ENCODE measurements at regions not wholly inside any gene's neighbourhood (a gene's known extent, or its start where the extent isn't known, plus 50 kb on each side); places are given as distances from the start of the nearest gene placed in this dataset.

GRCh38 chr1:58096714-58097113 lies 449.8 kb downstream of the OMA1 start:
- ATAC-seq (ENCODE audit: low read depth), result no peak
- H3K27me3 Mint-ChIP-seq, result no peaks in the 10 kb centered on the region
- Histone ChIP-seq H3K36me3 (replicated peaks in 1 of 2; ENCODE audit: control extremely low read depth in 1 of 2, control insufficient read depth in 1 of 2, extremely low read depth in 1 of 2, insufficient read depth in 2 of 2, low read length in 1 of 2) (no peaks in the 10 kb centered on the region), H3K27me3 (replicated peaks in 1 of 4; ENCODE audit: control extremely low read depth in 1 of 4, control insufficient read depth in 3 of 4, insufficient read depth in 4 of 4, low read length in 3 of 4) (no peaks in the 10 kb centered on the region), H3K27ac (ENCODE audit: low read length in 2 of 2) (no peak overlapping the region), H3K4me1 (ENCODE audit: control insufficient read depth in 2 of 2, insufficient read depth in 2 of 2, low read length in 2 of 2) (no peaks in the 10 kb centered on the region), H3K9me3 (ENCODE audit: control extremely low read depth in 1 of 3, control insufficient read depth in 2 of 3, insufficient read depth in 1 of 3, low read length in 2 of 3) (no peaks in the 10 kb centered on the region), H3K79me2 (ENCODE audit: control insufficient read depth, insufficient read depth, low read length) (no peaks in the 10 kb centered on the region), H3K9ac (ENCODE audit: low read length) (no peak overlapping the region), H3K4me2 (replicated peaks; ENCODE audit: low read depth, low read length, poor library complexity, severe bottlenecking) (no peak overlapping the region), H4K20me1 (ENCODE audit: control insufficient read depth, insufficient read depth, low read length, poor library complexity, severe bottlenecking) (no peaks in the 10 kb centered on the region), H2AFZ (ENCODE audit: insufficient read depth, low read depth, low read length, poor library complexity, severe bottlenecking) (no peak overlapping the region), H3K4me3 (ENCODE audit: control extremely low read depth in 1 of 5, extremely low read depth in 1 of 5, insufficient read depth in 1 of 5, low read depth in 2 of 5, low read length in 4 of 5) (no peak overlapping the region)
- no peak for TF ChIP-seq CTCF (IDR thresholded peaks at IDR 0.05)
- TF ChIP-seq EZH2 (IDR thresholded peaks at IDR 0.05; ENCODE audit: borderline replicate concordance, insufficient read depth, low read depth, low read length, poor library complexity, severe bottlenecking), result no peak
- intact Hi-C loops (cut with micrococcal nuclease), result no loop called here
- H3K27ac Mint-ChIP-seq, result no peak overlapping the region
- no peak overlapping the region for H3K4me3 Mint-ChIP-seq
- no peak for DNase-seq
- ChIA-PET CTCF (no interaction called here), POLR2A (no interaction called here)
- 78% methylated on average over 1 of the region's 2 CpGs for WGBS (ENCODE audit: insufficient coverage)
- H3K4me1 Mint-ChIP-seq, result no peaks in the 10 kb centered on the region
- no peaks in the 10 kb centered on the region for H3K9me3 Mint-ChIP-seq (ENCODE audit: insufficient read depth)

- WGBS (ENCODE audit: insufficient coverage), result 95% methylated on average over 3 of the region's 5 CpGs
- Mint-ChIP-seq H3K4me3 (no peak overlapping the region), H3K9me3 (ENCODE audit: insufficient read depth) (no peaks in the 10 kb centered on the region), H3K4me1 (no peaks in the 10 kb centered on the region), H3K27me3 (no peaks in the 10 kb centered on the region), H3K27ac (no peak overlapping the region)
- ATAC-seq (ENCODE audit: low read depth) (no peak), DNase-seq (no peak)
- Histone ChIP-seq H3K36me3 (replicated peaks in 1 of 2; ENCODE audit: control extremely low read depth in 1 of 2, control insufficient read depth in 1 of 2, extremely low read depth in 1 of 2, insufficient read depth in 2 of 2, low read length in 1 of 2) (no peaks in the 10 kb centered on the region), H3K9me3 (ENCODE audit: control extremely low read depth in 1 of 3, control insufficient read depth in 2 of 3, insufficient read depth in 1 of 3, low read length in 2 of 3) (no peaks in the 10 kb centered on the region), H3K79me2 (ENCODE audit: control insufficient read depth, insufficient read depth, low read length) (no peaks in the 10 kb centered on the region), H3K27me3 (replicated peaks in 1 of 4; ENCODE audit: control extremely low read depth in 1 of 4, control insufficient read depth in 3 of 4, insufficient read depth in 4 of 4, low read length in 3 of 4) (no peaks in the 10 kb centered on the region), H4K20me1 (ENCODE audit: control insufficient read depth, insufficient read depth, low read length, poor library complexity, severe bottlenecking) (no peaks in the 10 kb centered on the region), H3K4me1 (ENCODE audit: control insufficient read depth in 2 of 2, insufficient read depth in 2 of 2, low read length in 2 of 2) (no peaks in the 10 kb centered on the region), H3K4me3 (ENCODE audit: control extremely low read depth in 1 of 5, extremely low read depth in 1 of 5, insufficient read depth in 1 of 5, low read depth in 2 of 5, low read length in 4 of 5) (no peak overlapping the region), H3K9ac (ENCODE audit: low read length) (no peak overlapping the region), H2AFZ (ENCODE audit: insufficient read depth, low read depth, low read length, poor library complexity, severe bottlenecking) (no peak overlapping the region), H3K27ac (ENCODE audit: low read length in 2 of 2) (no peak overlapping the region), H3K4me2 (replicated peaks; ENCODE audit: low read depth, low read length, poor library complexity, severe bottlenecking) (no peak overlapping the region)
- intact Hi-C loops (cut with micrococcal nuclease), result no loop called here
- no peak for TF ChIP-seq EZH2 (IDR thresholded peaks at IDR 0.05; ENCODE audit: borderline replicate concordance, insufficient read depth, low read depth, low read length, poor library complexity, severe bottlenecking)
- no peak for TF ChIP-seq CTCF (IDR thresholded peaks at IDR 0.05)
- CTCF ChIA-PET, result no interaction called here
- POLR2A ChIA-PET, result no interaction called here
Measured at GRCh38 chr1:58095183-58095582, 451.3 kb downstream of the OMA1 start.
